H1 (cell line): ENCODE measurements at regions not wholly inside any gene's neighbourhood (a gene's known extent, or its start where the extent isn't known, plus 50 kb on each side); places are given as distances from the start of the nearest gene placed in this dataset.

Experiments
- BRCA1 ChIP-seq: IDR thresholded peaks from 2 replicates; pipeline ENCODE4 v1.6.1; 2012; ENCODE audit warnings: low read depth, low read length, improper control_type of control experiment
- CBX8 ChIP-seq: fragments of 300-800, 300-1000 bp; sonication (generic); IDR thresholded peaks from 2 replicates; pipeline ENCODE4 v1.7.1; 2016; ENCODE audit warnings: low read depth, low read length, borderline replicate concordance
- CHD7 ChIP-seq: fragments of 300-600 bp; sonication (generic); IDR thresholded peaks from 2 replicates; pipeline ENCODE4 v1.7.1; 2012; ENCODE audit warnings: low read length, moderate library complexity, mild to moderate bottlenecking, inconsistent platforms; ENCODE audit not compliant: insufficient replicate concordance
- E2F6 ChIP-seq: IDR thresholded peaks from 2 replicates; pipeline ENCODE4 v1.6.1; 2012; ENCODE audit warnings: inconsistent platforms
- EZH2 ChIP-seq: fragments of 200-600 bp; sonication (generic); IDR thresholded peaks from 2 replicates; pipeline ENCODE4 v1.7.1; 2012; ENCODE audit warnings: low read depth, mild to moderate bottlenecking, moderate library complexity, low read length, inconsistent platforms; ENCODE audit not compliant: severe bottlenecking
- GABPA ChIP-seq: IDR thresholded peaks from 2 replicates; pipeline ENCODE4 v1.6.1; 2011; ENCODE audit warnings: mild to moderate bottlenecking, low read length, moderate library complexity, borderline replicate concordance; ENCODE audit not compliant: insufficient read depth
- KDM4A ChIP-seq: IDR thresholded peaks from one replicate; pipeline ENCODE4 v1.7.1; 2012; ENCODE audit warnings: low read depth, mild to moderate bottlenecking, moderate library complexity, low read length, inconsistent platforms; ENCODE audit not compliant: severe bottlenecking
- SP2 ChIP-seq: IDR thresholded peaks from 2 replicates; pipeline ENCODE4 v1.6.1; 2012; ENCODE audit warnings: mild to moderate bottlenecking, low read length, inconsistent platforms
- SRF ChIP-seq: IDR thresholded peaks from 2 replicates; pipeline ENCODE4 v1.6.1; 2011; ENCODE audit warnings: mild to moderate bottlenecking, low read depth, low read length, moderate library complexity
- SUZ12 ChIP-seq: fragments of 200-600 bp; sonication (generic); IDR thresholded peaks from 2 replicates; pipeline ENCODE4 v1.6.1; 2012; ENCODE audit warnings: mild to moderate bottlenecking, inconsistent platforms, low read length, moderate library complexity, mixed read lengths

- TF ChIP-seq CHD7 (no peak), GABPA (no peak), E2F6 (no peak), SP2 (no peak), SUZ12 (no peak), EZH2 (no peak), KDM4A (no peak), CBX8 (no peak), SRF (no peak), BRCA1 (no peak)
Measured at GRCh38 chr2:19731037-19731436, 170.7 kb downstream of the TTC32 start (continued).
